SK-N-SH (cell line): ENCODE measurements at regions not wholly inside any gene's neighbourhood (a gene's known extent, or its start where the extent isn't known, plus 50 kb on each side); places are given as distances from the start of the nearest gene placed in this dataset.

ENCODE experiments used
- CTCF ChIA-PET: fragments of 300-600, 350-600 bp; formaldehyde crosslinking; extraction: SDS; loops from one replicate; lab custom pipeline; 2021; lab: Yijun Ruan, JAX
- POLR2A ChIA-PET: fragments of 350-600 bp; sonication (Branson Sonifier 250); formaldehyde crosslinking; extraction: SDS; loops from one replicate; lab custom pipeline; 2020; ENCODE audit warnings: antibody characterized with exemption, inconsistent platforms; lab: Yijun Ruan, JAX
- DNase-seq: peaks from one replicate; pipeline ENCODE4 v3.0.0; 2012
- H2AFZ ChIP-seq: fragments of 200-600 bp; sonication (generic); 2 replicates; pipeline ENCODE4 v1.8.1; 2016; ENCODE audit warnings: antibody characterized with exemption, mild to moderate bottlenecking, low read depth
- H3F3A ChIP-seq: fragments of 200-600 bp; sonication (generic); replicated peaks from 2 replicates; pipeline ENCODE3; 2016; ENCODE audit warnings: antibody characterized with exemption, mild to moderate bottlenecking; ENCODE audit not compliant: insufficient read depth
- H3K27ac ChIP-seq, 2 experiments: fragments of 200-500 bp in 1 of 2; fragments of 200-600 bp in 1 of 2; sonication (Bioruptor generic) in 1 of 2; sonication (generic), shearing (Covaris generic) in 1 of 2; 2 replicates each; pipeline versions ENCODE4 v1.5.1 to v1.6.1; 2014 to 2016; ENCODE audit warnings: low read depth in 2 of 2, inconsistent platforms in 1 of 2, low read length in 1 of 2, mild to moderate bottlenecking in 1 of 2, mixed read lengths in 1 of 2
- H3K27me3 ChIP-seq: fragments of 200-600 bp; sonication (generic), shearing (Covaris generic); 2 replicates; pipeline ENCODE4 v1.6.1; 2016; ENCODE audit warnings: mixed run types; ENCODE audit not compliant: insufficient read depth
- H3K36me3 ChIP-seq, 2 experiments: fragments of 200-500 bp in 1 of 2; fragments of 200-600 bp in 1 of 2; sonication (Bioruptor generic) in 1 of 2; sonication (generic) in 1 of 2; replicated peaks in 1 of 2; 2 replicates each; pipeline versions ENCODE3 to v1.5.1; 2014 to 2016; ENCODE audit warnings: low read length in 1 of 2, mild to moderate bottlenecking in 1 of 2; ENCODE audit not compliant: insufficient read depth in 2 of 2, control insufficient read depth in 1 of 2
- H3K4me1 ChIP-seq, 2 experiments: fragments of 200-500 bp in 1 of 2; fragments of 200-600 bp in 1 of 2; sonication (Bioruptor generic) in 1 of 2; sonication (generic), shearing (Covaris generic) in 1 of 2; 2 replicates each; pipeline versions ENCODE4 v1.5.1 to v1.6.1; 2014 to 2016; ENCODE audit warnings: low read depth in 1 of 2, low read length in 1 of 2, mixed run types in 1 of 2; ENCODE audit not compliant: insufficient read depth in 2 of 2, control insufficient read depth in 1 of 2
- H3K4me2 ChIP-seq: fragments of 200-600 bp; sonication (generic), shearing (Covaris generic); 2 replicates; pipeline ENCODE4 v1.6.1; 2017; ENCODE audit warnings: mixed run types
- H3K4me3 ChIP-seq, 2 experiments: fragments of 200-500 bp in 1 of 2; fragments of 200-600 bp in 1 of 2; sonication (Bioruptor generic) in 1 of 2; sonication (generic), shearing (Covaris generic) in 1 of 2; 2 replicates each; pipeline versions ENCODE4 v1.5.1 to v1.8.1; 2014 to 2016; ENCODE audit warnings: low read depth in 2 of 2, inconsistent platforms in 1 of 2, low read length in 1 of 2, mild to moderate bottlenecking in 1 of 2, mixed read lengths in 1 of 2, moderate library complexity in 1 of 2
- H3K79me2 ChIP-seq: fragments of 200-600 bp; sonication (generic); 2 replicates; pipeline ENCODE4 v1.8.1; 2017; ENCODE audit warnings: mild to moderate bottlenecking; ENCODE audit not compliant: insufficient read depth
- H3K9ac ChIP-seq: fragments of 200-600 bp; sonication (generic); 2 replicates; pipeline ENCODE4 v1.6.1; 2017; ENCODE audit warnings: mixed run types
- H3K9me2 ChIP-seq: fragments of 200-600 bp; sonication (generic); 2 replicates; pipeline ENCODE4 v1.6.1; 2017; ENCODE audit warnings: mixed run types
- H3K9me3 ChIP-seq: fragments of 200-600 bp; sonication (generic); 2 replicates; pipeline ENCODE4 v1.6.1; 2017; ENCODE audit warnings: mixed run types, mild to moderate bottlenecking, moderate library complexity
- H4K20me1 ChIP-seq: fragments of 200-600 bp; sonication (generic); 2 replicates; pipeline ENCODE4 v1.6.1; 2017; ENCODE audit warnings: mild to moderate bottlenecking, mixed run types; ENCODE audit not compliant: insufficient read depth
- CHD2 ChIP-seq: fragments of 150-350 bp; IDR thresholded peaks from 2 replicates; pipeline ENCODE4 v1.6.1; 2018; ENCODE audit warnings: low read length; ENCODE audit not compliant: partially characterized antibody
- ELF1 ChIP-seq: IDR thresholded peaks from 2 replicates; pipeline ENCODE4 v1.4.0; 2012
- EZH2phosphoT487 ChIP-seq: fragments of 200-600 bp; sonication (generic); IDR thresholded peaks from 2 replicates; pipeline ENCODE4 v1.6.1; 2017; ENCODE audit warnings: low read depth, mixed run types, mild to moderate bottlenecking, antibody characterized with exemption, moderate library complexity, borderline replicate concordance
- FOXM1 ChIP-seq: IDR thresholded peaks from 2 replicates; pipeline ENCODE4 v1.4.0; 2012; ENCODE audit warnings: low read depth, mild to moderate bottlenecking
- JUND ChIP-seq: IDR thresholded peaks from 2 replicates; pipeline ENCODE4 v1.4.0; 2012
- MEF2A ChIP-seq: IDR thresholded peaks from 2 replicates; pipeline ENCODE4 v1.4.0; 2012; ENCODE audit warnings: low read depth, borderline replicate concordance
- MXI1 ChIP-seq: IDR thresholded peaks from 2 replicates; pipeline ENCODE4 v1.6.1; 2012; ENCODE audit warnings: mild to moderate bottlenecking, low read depth, low read length, improper control_type of control experiment
- NFIC ChIP-seq: IDR thresholded peaks from 2 replicates; pipeline ENCODE4 v1.4.0; 2012; ENCODE audit warnings: borderline replicate concordance
- NRF1 ChIP-seq: IDR thresholded peaks from 2 replicates; pipeline ENCODE4 v1.6.1; 2012; ENCODE audit warnings: low read depth, mild to moderate bottlenecking, low read length
- POLR2AphosphoS5 ChIP-seq: IDR thresholded peaks from 2 replicates; pipeline ENCODE4 v1.6.1; 2012; ENCODE audit warnings: low read depth, low read length
- RCOR1 ChIP-seq: fragments of 150-350 bp; IDR thresholded peaks from 2 replicates; pipeline ENCODE4 v1.6.1; 2017; ENCODE audit warnings: antibody characterized with exemption, low read length
- REST ChIP-seq: IDR thresholded peaks from 2 replicates; pipeline ENCODE4 v1.6.1; 2012; ENCODE audit warnings: mild to moderate bottlenecking, low read depth, low read length, moderate library complexity
- SIN3A ChIP-seq: IDR thresholded peaks from 2 replicates; pipeline ENCODE4 v1.6.1; 2012; ENCODE audit warnings: low read depth, mild to moderate bottlenecking, low read length, moderate library complexity, borderline replicate concordance
- SMC3 ChIP-seq: IDR thresholded peaks from 2 replicates; pipeline ENCODE4 v1.6.1; 2012; ENCODE audit warnings: low read depth, low read length, improper control_type of control experiment
- TAF1 ChIP-seq: IDR thresholded peaks from 2 replicates; pipeline ENCODE4 v1.6.1; 2012; ENCODE audit warnings: low read depth, mild to moderate bottlenecking, low read length, moderate library complexity, borderline replicate concordance
- TCF12 ChIP-seq: IDR thresholded peaks from 2 replicates; pipeline ENCODE4 v1.4.0; 2012
- TEAD4 ChIP-seq: IDR thresholded peaks from 2 replicates; pipeline ENCODE4 v1.4.0; 2012; ENCODE audit warnings: mild to moderate bottlenecking, borderline replicate concordance; ENCODE audit not compliant: insufficient read depth
- YY1 ChIP-seq: IDR thresholded peaks from 2 replicates; pipeline ENCODE4 v1.4.0; 2012; ENCODE audit warnings: low read depth, mild to moderate bottlenecking
- WGBS: methylation state at CpG from one replicate; pipeline ENCODE4 v1.1.6; 2017; ENCODE audit warnings: low lambda C conversion rate; 5-methylcytosine and 5-hydroxymethylcytosine counted together

- no peaks in the 10 kb centered on the region for H3K9me3 ChIP-seq
- H3K4me2 ChIP-seq: no peak overlapping the region
- H3K79me2 ChIP-seq: no peaks in the 10 kb centered on the region
- H2AFZ ChIP-seq: no peak overlapping the region
- H3K9me2 ChIP-seq: no peaks in the 10 kb centered on the region
- no peak overlapping the region for H3K27ac ChIP-seq
- H3K36me3 ChIP-seq: no peaks in the 10 kb centered on the region
- peaks cover 0 to 4% of the 10 kb centered on the region in 2 experiments; a peak in 1 of 4 replicates for H3K4me1 ChIP-seq
- no peak for DNase-seq
- POLR2A ChIA-PET: no interaction called here
- no peak for TF ChIP-seq POLR2AphosphoS5
- TF ChIP-seq TCF12: no peak
- no peak for TF ChIP-seq NFIC
- TF ChIP-seq REST: no peak
- no peak for TF ChIP-seq MEF2A
- TF ChIP-seq JUND: no peak
- no peak for TF ChIP-seq TAF1
- TF ChIP-seq FOXM1: no peak
- no peak for TF ChIP-seq YY1
- no peak for TF ChIP-seq CHD2
- TF ChIP-seq MXI1: no peak
- TF ChIP-seq SMC3: no peak
- no peak for TF ChIP-seq NRF1
- no peak for TF ChIP-seq EZH2phosphoT487
- no peak for TF ChIP-seq ELF1
- 80% methylated on average over 5 of the region's 5 CpGs for WGBS
- CTCF ChIA-PET: interaction anchor here (3.1 kb wide), 1 partner anchor 8 kb away, joined by 13 read pairs; no protein-coding TSS in a partner anchor
- H3K4me3 ChIP-seq: no peak overlapping the region
- H3F3A ChIP-seq: no peaks in the 10 kb centered on the region
- no peak overlapping the region for H3K9ac ChIP-seq
- no peaks in the 10 kb centered on the region for H3K27me3 ChIP-seq
- H4K20me1 ChIP-seq: no peaks in the 10 kb centered on the region
These were observed 127.6 kb downstream of the ICOS start for GRCh38 chr2:204064119-204064518.

GRCh38 chr2:204065566-204065965 lies 129.0 kb downstream of the ICOS start:
- H3K27ac ChIP-seq: no peak overlapping the region
- H3K4me3 ChIP-seq: no peak overlapping the region
- no peaks in the 10 kb centered on the region for H3K9me3 ChIP-seq
- H3K36me3 ChIP-seq: no peaks in the 10 kb centered on the region
- no peak overlapping the region for H3K9ac ChIP-seq
- no peak overlapping the region for H2AFZ ChIP-seq
- no peak overlapping the region for H3K4me2 ChIP-seq
- H3K79me2 ChIP-seq: no peaks in the 10 kb centered on the region
- H3K9me2 ChIP-seq: no peaks in the 10 kb centered on the region
- H3K4me1 ChIP-seq: peaks cover 0 to 8% of the 10 kb centered on the region in 2 experiments; a peak in 2 of 4 replicates
- H4K20me1 ChIP-seq: no peaks in the 10 kb centered on the region
- 42% methylated on average over 3 of the region's 3 CpGs for WGBS
- DNase-seq: no peak
- ChIA-PET CTCF (no interaction called here), POLR2A (no interaction called here)
- no peaks in the 10 kb centered on the region for H3K27me3 ChIP-seq
- no peaks in the 10 kb centered on the region for H3F3A ChIP-seq
- TF ChIP-seq POLR2AphosphoS5 (no peak), YY1 (no peak), ELF1 (no peak), TCF12 (no peak), JUND (no peak), RCOR1 (no peak), SIN3A (no peak), TEAD4 (no peak)
